NCI-H2196 treated with DMSO at 0.1 percent for 48 hours (cell line): ENCODE measurements at regions not wholly inside any gene's neighbourhood (a gene's known extent, or its start where the extent isn't known, plus 50 kb on each side); places are given as distances from the start of the nearest gene placed in this dataset.
"Not testable (repeated sequence)": the region's sequence is repeated elsewhere in the genome, so short reads cannot be mapped to it uniquely, and the experiment has no call there.

Experiments
- DNase-seq: peaks from one replicate; lab custom pipeline; 2025; ENCODE audit not compliant: unreplicated experiment; lab: John Stamatoyannopoulos, UW

DNA sequence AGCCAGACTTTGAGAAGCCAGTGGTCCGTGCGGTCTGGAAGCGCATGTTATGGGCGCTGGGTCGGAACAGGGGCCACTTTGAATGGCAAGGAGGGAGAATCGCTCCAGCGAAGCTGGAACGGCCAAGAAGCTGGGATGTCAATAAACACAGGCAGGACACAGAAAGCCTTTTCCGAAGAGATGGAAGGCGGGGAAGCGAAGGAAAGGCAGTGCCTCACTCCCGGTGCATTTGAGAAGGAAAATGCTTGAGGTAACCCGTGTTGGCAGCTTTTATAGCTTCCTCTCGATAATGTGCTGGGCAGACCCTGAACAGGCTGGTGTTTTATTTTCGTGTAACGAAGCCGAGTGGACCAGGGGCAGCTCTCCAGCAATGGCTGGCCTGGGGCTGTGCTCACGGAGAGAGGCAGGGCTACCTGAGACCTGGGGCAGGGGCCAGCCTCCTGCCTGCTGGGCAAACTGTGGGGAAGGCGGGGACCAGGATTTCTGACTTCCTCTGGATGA, 84.2 kb upstream of the SPRY4 start:
- no peak for DNase-seq

DNA sequence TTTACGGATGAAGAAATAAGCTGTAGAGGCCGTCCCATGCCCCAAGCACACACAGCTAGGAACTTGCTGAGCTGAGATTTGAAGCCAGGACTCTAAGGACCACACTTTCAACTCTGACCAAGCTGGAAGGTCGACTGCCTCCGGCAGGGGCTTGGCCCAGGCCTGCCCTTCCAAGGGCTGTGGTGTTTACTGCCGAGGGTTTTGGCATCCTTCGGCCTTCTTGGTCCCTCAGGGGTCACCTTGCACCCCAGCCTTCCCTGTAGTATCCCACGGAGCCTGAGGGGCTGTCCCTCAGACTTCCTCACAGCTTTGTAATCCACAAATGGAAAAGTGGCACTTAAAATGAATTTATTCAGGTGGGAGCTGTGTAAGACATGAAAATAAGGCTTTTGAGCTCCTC, 83.7 kb upstream of the SPRY4 start:
- DNase-seq = no peak

DNA sequence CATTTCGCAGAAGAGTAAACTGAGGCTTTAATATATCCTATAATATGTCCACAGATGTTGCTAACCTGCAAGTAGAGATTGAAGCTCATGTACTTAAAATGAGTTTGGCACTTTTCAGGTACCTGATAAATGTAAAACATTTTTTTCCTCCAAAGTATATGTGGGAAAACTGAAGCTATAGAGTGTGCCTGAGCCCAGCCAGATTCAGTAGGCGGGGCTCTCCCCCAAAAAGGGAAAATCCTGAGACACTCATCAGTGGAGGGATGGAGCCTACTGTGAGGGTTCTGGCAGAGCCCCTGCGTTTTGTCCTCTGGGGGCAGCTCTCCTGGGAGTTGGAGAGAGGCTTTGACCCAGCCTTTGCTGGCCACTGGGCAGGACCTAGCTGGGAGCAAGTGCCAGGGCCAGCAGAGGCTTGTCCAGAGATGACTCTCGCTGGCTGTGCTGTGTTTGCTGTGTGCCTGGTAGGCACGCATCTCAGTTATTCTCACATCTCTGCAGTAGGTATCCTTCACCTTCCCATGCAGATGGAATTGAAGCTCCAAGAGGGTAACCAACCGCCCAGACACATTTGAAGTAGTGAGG, 81.1 kb upstream of the SPRY4 start:
- no peak for DNase-seq

DNA sequence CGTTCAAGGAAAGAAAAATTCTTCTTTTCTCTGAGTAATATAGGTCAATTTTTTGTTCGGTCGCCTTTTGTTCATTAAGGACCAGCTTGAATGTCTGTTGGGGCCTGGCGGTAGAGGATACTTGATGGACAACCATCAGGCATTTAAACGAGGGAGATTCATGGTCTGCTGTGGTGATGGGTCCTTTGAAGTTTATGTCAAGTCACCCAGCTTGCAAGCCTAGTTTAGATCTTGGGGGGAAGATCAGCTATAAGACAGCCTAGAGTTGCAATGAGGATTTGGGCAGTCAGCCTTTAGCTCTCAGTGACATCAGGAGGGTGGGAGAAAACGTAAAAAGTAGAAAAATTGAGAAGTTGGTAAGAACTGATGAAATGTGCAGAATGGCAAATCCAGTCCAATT, 80.2 kb upstream of the SPRY4 start:
- no peak for DNase-seq

DNA sequence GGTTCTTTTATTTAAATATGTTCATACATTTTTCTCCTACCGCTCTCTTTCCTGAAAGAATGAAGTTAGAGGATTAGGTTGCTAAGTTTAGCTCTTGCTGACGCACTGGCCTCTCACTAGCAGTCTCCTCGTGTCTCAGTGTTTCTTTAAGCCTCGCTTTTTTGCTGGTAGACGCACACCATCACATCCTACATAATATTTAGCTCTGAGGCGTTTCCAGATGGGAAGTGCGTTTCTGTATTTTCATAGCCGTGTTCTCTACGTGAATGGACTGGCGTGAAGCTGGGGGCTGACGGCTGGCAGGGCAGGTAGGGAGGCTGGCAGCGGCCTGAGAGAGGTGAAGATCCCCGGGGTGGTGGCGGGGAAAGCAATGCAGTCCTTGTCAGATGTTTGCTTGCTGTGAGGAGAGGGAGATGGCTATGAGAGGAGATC, 79.2 kb upstream of the SPRY4 start:
- no peak for DNase-seq

DNA sequence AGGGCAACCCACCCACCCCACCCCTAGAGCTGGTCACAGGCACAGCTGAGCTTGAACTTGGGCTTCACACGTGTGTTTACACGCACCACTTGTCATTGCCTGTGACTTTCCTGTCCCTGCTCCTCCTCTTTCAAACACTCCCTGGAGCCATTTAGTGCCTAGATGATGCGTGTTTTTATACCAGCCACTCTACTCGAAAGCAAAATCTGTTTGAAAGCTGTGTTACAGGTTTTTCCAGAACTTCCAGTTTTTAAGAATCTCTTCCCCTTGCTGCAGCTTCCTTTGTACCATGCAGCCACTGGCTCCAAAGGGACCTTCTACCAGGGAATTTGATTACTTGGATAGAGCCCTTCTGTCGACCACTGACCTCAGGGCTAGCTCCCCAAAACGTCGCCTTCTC, 78.8 kb upstream of the SPRY4 start:
- DNase-seq = no peak

DNA sequence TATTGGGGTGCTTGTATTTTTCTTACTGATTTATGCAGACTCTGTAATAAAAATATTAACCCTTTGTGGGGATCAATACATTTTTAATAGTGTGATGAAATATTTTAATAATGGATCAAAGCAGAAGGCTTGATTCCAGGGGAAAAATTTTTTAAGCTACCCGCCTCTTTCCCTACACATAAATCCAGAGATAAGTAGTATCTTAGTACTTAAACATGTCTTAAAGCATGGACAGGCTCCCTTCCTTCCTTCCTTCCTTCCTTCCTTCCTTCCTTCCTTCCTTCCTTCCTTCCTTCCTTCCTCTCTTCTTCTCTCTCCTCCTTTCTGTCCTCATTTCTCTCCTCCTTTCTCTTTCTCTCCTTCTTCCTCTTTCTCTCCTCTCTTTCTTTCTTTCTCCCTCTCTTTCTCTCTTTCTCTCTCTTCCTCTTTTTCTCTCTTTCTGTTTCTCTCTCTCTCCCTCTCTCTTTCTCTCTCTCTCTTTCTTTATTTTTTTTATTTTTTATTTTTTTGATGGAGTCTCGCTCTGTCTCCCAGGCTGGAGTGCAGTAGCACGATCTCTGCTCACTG, 78.0 kb upstream of the SPRY4 start:
- no peak for DNase-seq

DNA sequence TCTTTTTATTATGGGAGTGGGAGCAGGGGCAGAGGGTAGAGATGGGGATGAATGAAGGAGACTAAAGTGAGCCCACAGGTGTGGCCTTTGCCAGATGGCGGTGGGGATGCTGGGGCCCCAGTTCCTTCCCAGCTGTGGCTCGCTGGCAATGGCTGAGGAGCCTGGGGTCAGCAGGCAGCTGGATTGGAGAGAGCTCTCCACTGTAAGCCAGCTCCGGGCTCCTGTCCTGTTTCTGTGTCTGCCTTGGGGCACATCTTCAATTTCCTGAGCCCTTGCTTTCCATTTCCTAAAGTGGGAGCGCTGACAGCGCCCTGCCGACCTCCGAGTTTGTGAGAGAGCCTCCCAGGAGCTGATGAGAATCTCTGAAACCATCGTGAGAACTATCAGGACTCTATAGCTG, 75.6 kb upstream of the SPRY4 start:
- no peak for DNase-seq

DNA sequence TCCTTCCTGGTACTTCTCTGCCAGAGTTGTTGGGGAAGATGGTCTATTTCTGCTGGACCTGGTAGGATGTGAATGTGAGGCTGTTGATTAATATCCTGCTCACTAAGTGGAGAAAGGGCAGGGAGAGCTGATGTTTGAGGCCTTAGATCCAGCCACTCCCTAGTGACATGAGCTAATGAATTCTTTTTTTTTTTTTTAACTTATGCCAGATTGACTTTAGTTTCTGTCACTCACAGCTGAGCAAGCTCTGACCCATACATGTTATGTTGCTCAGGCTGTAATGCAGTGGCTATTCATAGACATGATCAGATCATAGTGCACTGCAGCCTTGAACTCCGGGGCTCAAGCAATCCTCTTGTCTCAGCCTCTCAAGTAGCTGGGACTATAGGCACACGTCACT, 75.1 kb upstream of the SPRY4 start:
- DNase-seq = no peak

DNA sequence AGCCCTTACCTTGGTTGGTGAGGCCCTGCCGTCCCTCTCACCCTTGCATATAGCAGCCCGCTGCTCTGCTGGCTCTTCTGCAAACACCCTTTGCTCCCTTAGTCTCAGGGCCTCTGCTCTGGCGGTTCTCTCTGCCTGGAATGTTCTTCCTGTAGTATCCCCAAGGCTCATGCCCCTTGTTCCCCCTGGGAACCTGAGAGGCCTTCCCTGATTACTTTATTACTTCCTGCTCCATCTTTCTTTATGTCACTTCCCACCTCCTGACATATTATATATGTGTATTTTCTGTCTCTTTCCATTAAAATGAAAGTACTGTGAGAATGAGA, 73.9 kb upstream of the SPRY4 start:
- DNase-seq = no peak

DNA sequence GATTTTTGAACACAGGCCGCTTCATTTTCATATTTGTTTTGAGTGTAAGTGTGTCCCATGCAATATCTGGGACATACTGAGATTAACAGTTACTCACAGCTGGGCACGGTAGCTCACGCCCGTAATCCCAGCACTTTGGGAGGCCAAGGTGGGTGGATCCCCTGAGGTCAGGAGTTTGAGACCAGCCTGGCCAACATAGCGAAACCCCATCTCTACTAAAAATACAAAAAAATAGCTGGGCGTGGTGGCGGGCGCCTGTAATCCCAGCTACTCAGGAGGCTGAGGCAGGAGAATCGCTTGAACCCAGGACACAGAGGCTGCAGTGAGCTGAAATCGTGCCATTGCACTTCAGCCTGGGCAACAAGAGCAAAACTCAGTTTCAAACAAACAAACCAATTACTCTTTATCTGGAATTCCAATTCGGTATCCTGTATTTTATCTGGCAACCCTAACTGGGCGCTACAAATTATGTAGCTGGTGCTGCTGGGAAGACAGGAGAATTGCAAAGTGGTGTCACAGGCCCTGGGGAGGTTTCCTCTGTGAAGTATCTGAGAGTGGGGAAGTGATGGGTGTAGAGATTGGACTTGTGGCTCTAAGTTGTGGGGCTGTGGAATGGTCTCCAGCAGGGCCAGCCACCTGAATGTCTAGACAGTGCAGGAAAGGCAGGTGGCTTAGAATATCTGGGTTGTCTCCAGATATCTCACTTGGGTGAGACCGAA, 73.3 kb upstream of the SPRY4 start:
- DNase-seq = not testable (repeated sequence)

DNA sequence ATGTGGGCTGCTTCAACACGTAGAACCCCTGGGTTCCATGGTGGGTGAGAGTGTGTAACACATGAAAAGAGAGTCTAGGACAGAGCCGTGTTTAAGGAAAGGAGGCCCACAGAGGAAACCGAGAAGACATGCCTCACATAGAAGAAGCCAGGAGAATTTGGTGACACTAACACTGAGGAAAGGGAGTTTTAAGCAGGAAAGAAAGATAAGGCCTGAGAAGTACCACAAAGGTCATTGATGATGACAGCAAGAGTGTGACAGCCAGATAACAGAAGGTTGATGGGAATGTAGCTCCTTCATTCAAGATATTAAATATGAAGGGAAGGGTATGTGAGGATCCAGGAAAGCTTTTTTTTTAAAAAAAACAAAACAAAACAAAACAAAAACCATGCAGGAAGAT, 72.4 kb upstream of the SPRY4 start:
- no peak for DNase-seq

DNA sequence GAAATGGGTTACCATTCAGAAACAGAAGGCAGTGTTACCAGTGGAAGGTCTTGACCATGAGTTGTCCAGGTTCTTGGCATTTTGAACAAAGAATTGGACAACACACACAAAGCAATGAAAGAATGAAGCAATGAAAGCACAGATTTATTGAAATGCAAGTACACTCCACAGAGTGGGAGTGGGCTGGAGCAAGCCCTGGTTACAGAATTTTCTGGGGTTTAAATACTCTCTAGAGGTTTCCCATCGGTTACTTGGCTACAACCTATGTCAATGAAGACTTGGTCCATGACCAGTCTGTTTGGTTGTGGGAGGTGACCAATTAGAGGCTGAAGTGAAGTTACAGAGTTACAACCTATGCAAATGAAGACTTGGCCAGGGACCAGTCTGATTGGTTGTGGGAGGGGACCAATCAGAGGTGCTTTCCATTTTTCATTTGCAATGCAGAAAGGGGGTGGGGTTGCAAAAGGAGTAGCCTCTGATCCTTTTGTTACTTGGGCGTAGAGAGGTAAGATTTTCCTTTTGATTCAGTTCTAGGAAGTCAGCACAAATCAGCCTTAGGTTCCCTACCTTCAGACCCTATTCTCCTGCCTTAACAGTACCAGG, 71.7 kb upstream of the SPRY4 start:
- no peak for DNase-seq

DNA sequence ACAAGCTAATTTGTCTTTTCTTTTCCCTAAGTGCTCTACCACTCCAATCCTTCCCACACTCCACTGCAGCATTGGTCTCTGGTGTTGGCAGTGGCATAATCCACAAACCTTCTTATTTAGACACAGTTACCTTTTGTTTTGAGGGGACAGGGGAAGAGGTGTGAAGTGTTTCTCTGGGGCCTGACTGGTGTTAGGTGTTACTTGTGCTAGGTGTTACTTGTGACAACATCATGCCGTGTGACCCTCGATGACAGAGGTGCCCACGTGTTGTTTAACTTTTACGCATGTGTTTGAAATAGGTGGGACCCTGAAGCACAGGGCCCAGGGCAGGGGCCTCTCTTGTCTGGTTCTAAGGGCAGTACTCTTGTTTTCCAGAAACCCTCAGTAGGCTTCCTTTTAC, 70.5 kb upstream of the SPRY4 start:
- no peak for DNase-seq

DNA sequence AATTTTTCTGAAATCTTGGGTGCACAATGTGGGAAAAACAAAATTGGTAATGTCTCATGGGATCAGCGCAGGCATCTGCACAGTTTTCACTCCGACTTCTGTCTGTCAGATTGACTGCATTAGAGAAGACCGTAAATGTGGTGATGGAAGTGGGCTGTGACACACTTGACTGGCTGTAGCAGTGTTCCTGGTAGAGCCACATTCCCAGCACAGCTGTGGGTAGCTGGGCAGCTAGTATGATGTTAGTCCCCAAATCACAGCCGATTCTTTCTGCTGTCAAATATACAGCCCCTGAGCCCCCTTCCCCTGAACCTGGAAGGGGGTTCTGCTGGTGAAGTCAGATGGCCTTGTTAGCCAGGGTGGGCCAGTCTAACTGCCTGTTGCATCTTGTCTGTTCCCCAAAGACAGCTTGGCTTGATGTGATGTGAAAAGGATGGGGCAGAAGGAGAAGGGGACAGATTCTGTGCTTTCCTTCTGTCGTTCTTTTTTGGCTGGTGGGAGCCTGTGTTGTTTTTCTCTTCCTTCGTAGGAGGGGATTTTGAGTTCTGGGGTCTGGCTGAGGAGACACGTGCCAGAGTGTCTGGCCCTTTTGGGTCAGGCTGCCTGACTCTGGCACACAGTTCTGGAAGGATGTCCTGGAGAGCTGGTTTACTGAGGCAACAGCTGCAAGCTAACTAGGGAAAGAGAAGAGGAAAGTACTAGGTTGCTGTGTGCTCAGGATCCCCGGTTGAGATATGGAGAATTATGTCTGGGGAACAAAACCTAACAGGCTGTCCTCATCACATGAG, 66.4 kb upstream of the SPRY4 start:
- no peak for DNase-seq

DNA sequence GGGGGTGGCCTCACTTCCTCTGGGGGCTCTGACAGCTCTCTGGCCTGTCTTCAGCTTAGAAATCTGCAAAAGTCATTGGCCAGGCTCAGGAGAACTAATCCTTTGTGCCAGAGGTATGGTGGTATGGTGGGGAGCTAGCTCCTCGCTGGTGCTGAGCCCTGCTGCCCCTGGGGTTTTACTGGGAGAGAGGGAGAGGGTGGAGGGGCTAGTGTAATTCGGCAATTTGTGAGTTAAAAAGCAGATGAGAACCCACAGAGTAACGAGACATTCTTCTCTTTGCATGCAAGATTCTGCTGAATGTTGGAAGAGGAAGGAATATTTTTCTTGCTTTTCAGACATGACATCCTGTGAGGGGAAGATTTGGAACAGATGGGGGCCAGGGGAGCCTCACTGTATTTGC, 65.5 kb upstream of the SPRY4 start:
- DNase-seq = no peak

DNA sequence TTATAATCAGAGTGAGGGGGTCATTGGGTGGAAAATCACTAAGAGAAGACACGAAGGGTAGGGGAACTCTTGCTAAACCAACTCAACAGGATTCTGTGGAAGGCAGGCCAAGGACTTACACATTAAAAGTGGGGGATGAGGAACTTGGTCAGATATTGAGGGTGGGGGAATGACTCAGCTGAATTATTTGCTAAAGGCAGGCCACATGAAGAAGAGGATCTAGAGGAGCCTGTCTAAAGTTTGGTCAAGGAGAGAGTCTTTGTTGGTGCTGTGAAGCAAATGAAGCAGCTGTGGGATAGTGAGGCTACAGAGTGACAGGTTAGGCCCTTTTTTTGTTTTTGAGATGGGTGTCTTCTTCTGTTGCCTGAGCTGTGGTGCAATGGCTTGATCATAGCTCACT, 63.9 kb upstream of the SPRY4 start:
- no peak for DNase-seq

DNA sequence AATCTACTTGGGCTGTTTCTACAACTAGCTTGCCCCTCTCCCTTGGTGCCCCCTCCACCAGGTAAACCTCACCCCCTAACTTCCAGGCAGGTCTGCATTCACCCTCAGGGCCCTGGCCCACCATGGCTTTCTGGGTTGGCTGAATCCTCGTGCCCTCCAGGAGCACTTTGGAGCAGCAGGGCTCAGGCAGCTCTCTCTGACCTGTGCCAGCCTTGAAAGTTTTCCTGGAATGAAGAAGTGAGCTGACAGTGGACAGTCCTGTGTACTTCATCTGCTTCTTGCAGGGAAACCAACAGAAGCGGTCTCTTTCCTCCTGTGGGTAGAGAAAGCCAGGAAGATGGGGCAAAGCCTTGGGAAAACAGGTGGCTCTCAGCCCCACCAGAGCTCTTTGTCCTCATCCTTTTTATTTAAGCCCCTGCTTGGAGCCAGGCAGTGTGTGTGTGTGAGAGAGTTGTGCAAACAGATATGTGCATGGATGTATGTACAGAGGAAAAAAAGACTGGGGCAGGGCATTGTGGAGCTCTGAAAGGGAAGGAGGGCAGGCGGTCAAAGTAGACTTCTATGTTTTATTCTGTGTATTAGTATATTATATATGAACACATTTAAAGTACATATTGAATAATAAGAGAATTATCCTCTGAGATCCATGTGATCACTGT, 62.3 kb upstream of the SPRY4 start:
- no peak for DNase-seq

DNA sequence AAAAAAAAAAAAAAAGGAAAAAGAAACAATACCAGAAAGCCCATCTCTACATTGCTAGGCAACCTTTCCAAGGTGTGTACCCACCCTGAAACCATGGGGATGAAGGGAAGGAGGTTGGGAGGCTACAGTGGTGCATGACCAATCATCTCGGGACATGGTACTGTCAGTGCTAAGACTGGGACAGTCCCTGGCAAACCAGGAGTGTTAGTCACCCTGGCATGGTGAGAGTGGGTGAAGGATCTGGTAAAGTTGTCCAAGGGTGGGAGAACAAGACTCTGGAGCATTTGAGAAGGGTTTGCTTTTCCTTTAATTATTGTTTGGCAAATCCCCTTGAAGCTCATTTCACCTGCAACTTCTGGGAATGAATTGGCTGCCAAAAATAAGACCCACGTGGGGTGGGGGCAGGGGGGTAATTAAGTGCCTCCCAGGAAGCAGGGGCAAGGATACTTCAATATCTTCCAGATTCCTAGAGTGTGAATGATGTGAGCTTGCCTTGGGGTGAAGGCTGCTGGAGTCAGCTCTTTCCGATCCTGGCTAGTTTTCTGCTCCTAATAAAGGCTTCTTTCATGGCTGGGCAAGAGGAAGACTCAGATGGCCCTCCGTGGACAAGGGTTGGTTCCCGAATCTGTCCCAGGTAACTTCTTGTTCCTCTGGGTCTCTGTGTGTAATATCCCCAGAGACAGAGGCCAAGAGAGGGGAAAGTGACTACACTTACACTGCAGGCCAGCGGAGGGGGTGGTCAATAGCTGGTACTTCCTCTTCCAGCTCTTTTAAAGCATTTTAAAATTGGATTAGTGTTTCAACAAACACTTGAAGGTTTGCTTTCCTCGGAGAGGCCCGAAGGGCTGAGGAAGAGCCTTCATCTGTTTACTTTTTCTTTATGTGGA, 61.6 kb upstream of the SPRY4 start:
- DNase-seq = peak; percentile 19

DNA sequence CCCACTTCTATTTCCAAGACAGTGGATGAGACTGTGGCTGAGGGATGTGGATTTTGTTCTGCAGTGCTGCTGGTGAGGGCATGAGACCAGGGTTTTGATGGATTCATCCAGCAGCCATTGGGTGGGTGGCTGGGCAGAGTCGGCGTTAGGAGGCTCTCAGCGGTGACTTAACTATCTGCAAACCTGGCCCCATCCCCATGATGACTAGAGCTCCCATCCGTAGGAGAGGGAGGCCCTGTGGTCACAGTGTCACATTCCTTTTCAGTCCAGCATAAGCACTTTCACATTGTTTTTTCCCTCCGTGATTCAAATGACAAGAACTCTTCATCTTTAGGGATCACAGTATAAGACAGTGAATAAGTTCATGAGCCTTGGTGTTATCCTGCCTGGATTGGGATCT, 60.4 kb upstream of the SPRY4 start:
- DNase-seq = no peak
